ENCODE measurements at regions not wholly inside any gene's neighbourhood (a gene's known extent, or its start where the extent isn't known, plus 50 kb on each side); places are given as distances from the start of the nearest gene placed in this dataset.

- TF ChIP-seq CTCF (IDR thresholded peaks at IDR 0.05; ENCODE audit: low read depth, low read length) (no peak), POLR2A (IDR thresholded peaks at IDR 0.05; ENCODE audit: extremely low read depth, insufficient read length) (no peak)
Observed at GRCh38 chr16:26396511-26397235, 670.1 kb upstream of the C16orf82 start.
